ENCODE measurements at regions not wholly inside any gene's neighbourhood (a gene's known extent, or its start where the extent isn't known, plus 50 kb on each side); places are given as distances from the start of the nearest gene placed in this dataset.
"Not testable (repeated sequence)": the region's sequence is repeated elsewhere in the genome, so short reads cannot be mapped to it uniquely, and the experiment has no call there.

DNA sequence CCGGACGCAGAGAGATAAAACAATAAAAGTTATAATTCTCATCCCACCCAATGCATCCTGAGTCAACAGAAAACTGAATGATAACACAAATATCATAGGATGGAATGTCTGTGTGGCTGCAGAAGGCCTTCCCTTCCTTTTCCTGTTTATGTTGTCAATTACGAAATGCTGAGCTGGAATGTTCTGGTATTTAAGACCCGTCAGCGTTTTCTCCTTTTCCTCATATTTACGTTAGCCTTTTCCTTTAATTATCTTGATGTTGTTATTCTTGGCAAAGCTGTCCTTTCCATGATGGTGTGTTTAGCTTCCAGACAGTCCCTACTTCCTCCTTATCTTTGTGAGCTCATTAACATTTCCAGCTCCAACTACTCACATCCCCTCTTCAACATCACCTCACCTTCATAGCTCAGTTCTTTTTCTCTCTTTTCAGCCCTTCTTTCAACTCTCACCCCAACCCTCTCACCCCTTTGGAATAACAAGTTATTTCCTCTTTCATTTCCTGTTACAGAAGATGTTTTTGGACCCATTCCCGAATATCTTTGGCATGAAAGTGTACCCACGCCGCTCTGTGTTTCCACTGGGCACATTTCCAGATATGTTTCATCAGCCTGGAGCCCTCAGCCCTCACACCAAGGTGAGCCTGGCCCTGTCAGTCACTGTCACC, 221.6 kb downstream of the NR2F1-AS1 start:
- intact Hi-C loops (cut with micrococcal nuclease) = no loop called here
- H3K4me1 Mint-ChIP-seq = no peaks in the 10 kb centered on the region

DNA sequence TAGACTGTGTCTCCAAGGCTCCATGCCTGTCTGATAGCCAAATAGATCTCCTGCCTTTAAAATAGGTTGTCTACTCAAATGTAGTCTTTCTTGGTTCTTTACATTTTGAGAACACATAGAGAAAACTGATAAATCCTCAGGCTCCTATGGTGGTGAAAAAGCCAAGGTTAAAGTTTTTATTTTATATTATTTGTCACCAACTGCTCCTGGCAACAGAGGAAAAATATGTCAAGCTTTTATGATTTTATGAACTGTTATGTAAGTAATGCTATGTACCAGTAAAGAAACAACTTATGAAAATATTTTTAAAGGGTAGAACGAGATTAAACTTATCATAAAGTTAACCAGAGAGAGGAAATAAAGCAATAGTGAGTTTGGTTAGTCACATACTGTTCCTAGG, 222.8 kb downstream of the NR2F1-AS1 start:
- Mint-ChIP-seq H3K27ac (no peak overlapping the region), H3K4me3 (no peak overlapping the region), H3K9me3 (no peaks in the 10 kb centered on the region), H3K27me3 (no peaks in the 10 kb centered on the region), H3K36me3 (ENCODE audit: low read depth) (no peaks in the 10 kb centered on the region), H3K4me1 (no peaks in the 10 kb centered on the region)
- intact Hi-C loops (cut with micrococcal nuclease) = no loop called here
- no peak for DNase-seq

More for the DNA sequence above, 221.6 kb downstream of the NR2F1-AS1 start:
- no peaks in the 10 kb centered on the region for H3K36me3 Mint-ChIP-seq (ENCODE audit: low read depth)
- H3K27ac Mint-ChIP-seq = no peak overlapping the region
- H3K9me3 Mint-ChIP-seq = no peaks in the 10 kb centered on the region
- DNase-seq = no peak
- H3K4me3 Mint-ChIP-seq = no peak overlapping the region
- H3K27me3 Mint-ChIP-seq = no peaks in the 10 kb centered on the region

DNA sequence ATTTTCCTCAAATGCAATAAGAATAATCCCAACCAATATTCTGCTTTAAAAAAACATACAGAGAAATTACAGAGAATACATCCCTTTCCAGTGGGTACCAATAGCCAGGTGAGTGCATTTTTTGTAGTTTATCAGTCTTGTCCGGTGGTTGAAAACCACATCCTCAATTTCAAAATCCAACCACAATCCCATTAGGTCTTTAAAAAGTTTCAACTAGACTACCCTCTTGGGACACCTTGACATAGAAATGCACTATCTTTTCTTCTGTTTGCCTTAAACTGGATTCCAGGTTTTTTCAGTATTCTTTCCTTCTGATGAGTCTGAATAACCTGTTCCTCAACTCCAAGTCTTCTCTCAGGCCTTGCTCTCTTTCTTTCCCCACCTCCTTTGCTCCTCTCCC, 223.3 kb downstream of the NR2F1-AS1 start:
- Mint-ChIP-seq H3K36me3 (ENCODE audit: low read depth) (no peaks in the 10 kb centered on the region), H3K27me3 (no peaks in the 10 kb centered on the region), H3K4me1 (no peaks in the 10 kb centered on the region), H3K4me3 (no peak overlapping the region), H3K9me3 (no peaks in the 10 kb centered on the region), H3K27ac (no peak overlapping the region)
- DNase-seq = no peak
- intact Hi-C loops (cut with micrococcal nuclease) = no loop called here

DNA sequence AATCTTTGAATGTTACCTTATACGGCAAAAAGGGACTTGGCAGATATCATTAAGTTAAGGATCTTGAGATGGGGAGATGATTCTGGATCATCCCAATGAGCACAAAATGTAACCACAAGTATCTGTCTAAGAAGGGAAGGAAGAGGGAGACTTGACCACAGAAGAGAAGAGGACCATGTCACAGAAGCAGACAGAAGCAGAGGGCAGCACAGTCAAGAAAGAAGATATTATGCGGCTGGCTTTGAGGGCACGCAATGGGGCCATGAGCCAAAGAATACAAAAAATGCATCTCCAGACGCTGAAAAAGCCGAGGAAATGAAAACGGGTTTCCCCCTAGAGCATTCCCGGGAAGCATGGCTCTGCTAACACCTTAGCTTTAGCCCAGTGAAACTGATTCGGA, 225.3 kb downstream of the NR2F1-AS1 start:
- Mint-ChIP-seq H3K27ac (no peak overlapping the region), H3K36me3 (ENCODE audit: low read depth) (no peaks in the 10 kb centered on the region), H3K27me3 (no peaks in the 10 kb centered on the region), H3K4me1 (no peaks in the 10 kb centered on the region), H3K9me3 (no peaks in the 10 kb centered on the region), H3K4me3 (no peak overlapping the region)
- DNase-seq = no peak
- intact Hi-C loops (cut with micrococcal nuclease) = no loop called here

DNA sequence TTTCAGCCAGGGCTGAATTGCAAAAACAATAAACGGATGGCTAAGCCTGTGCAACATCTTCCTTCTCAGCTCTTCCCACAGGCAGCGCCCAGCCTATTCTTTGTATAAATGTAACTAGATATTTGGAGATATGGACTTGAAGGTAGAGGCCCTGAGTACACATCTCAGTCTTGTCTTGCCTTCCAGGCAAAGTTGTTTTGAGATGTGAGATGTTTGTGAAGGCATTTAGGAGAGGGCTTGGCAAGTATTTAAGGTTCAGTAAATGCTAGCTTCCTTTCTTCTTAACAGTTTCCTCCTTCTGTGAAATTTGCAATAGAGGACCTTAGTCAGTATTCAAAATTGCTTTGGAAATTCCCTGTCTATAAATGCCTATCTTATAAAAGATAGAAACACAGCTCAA, 228.8 kb downstream of the NR2F1-AS1 start:
- Mint-ChIP-seq H3K9me3 (peaks cover 4% of the 10 kb centered on the region), H3K27me3 (no peaks in the 10 kb centered on the region), H3K4me3 (no peak overlapping the region), H3K4me1 (no peaks in the 10 kb centered on the region), H3K27ac (no peak overlapping the region), H3K36me3 (ENCODE audit: low read depth) (no peaks in the 10 kb centered on the region)
- intact Hi-C loops (cut with micrococcal nuclease) = no loop called here
- no peak for DNase-seq

DNA sequence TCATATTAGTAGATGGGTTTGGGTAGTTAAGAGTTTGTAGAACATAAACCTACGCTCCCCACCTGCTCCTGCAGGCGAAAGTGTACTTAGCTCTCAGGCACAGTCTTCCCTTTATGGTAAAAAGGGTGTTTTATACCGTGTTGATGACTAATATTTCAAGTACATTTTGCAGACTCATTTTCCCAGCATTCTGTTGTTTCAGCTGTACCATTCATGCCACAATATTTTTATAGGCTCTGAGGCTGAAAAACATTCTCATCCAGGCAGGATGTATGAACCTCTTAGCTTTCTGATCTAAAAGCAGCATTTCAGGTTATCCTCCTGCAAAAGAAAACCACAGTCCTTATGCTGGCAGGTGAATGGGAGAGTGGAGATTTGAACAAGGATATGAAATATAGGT, 231.4 kb downstream of the NR2F1-AS1 start:
- intact Hi-C loops (cut with micrococcal nuclease) = no loop called here
- Mint-ChIP-seq H3K27me3 (no peaks in the 10 kb centered on the region), H3K9me3 (peaks cover 9% of the 10 kb centered on the region), H3K4me3 (no peak overlapping the region), H3K36me3 (ENCODE audit: low read depth) (no peaks in the 10 kb centered on the region), H3K4me1 (no peaks in the 10 kb centered on the region), H3K27ac (no peak overlapping the region)
- DNase-seq = no peak

DNA sequence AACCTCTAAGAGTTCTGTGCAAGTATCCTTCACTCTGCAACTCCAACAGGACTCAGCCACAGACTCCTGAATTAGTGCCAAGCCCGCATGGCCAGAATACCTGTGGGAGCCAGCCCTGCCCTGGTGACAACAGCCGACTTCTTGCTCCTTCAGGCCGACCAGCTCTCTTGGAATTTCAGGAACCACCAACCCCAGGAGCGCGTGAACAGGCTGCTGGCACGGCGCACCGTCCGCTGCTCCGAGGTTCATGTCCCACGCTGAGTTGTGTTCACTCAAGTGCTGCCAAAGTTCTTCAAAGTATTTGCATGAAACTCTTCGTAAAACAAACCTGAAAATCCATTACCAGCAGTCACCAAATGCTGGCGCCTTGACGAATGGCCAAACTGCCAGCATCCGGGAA, 232.8 kb downstream of the NR2F1-AS1 start:
- intact Hi-C loops (cut with micrococcal nuclease) = no loop called here
- H3K4me1 Mint-ChIP-seq = no peaks in the 10 kb centered on the region
- no peak overlapping the region for H3K27ac Mint-ChIP-seq
- H3K36me3 Mint-ChIP-seq (ENCODE audit: low read depth) = no peaks in the 10 kb centered on the region
- peaks cover 9% of the 10 kb centered on the region for H3K9me3 Mint-ChIP-seq
- no peak overlapping the region for H3K4me3 Mint-ChIP-seq
- DNase-seq = no peak
- H3K27me3 Mint-ChIP-seq = no peaks in the 10 kb centered on the region

DNA sequence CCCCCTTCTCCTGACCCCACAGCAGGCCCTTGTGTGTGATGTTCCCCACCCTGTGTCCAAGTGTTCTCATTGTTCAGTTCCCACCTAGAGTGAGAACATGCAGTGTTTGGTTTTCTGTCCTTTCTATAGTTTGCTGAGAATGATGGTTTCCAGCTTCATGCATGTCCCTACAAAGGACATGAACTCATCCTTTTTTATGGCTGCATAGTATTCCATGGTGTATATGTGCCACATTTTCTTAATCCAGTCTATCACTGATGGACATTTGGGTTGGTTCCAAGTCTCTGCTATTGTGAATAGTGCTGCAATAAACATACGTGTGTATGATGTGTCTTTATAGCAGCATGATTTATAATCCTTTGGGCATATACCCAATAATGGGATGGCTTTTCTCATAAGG, 234.2 kb downstream of the NR2F1-AS1 start:
- intact Hi-C loops (cut with micrococcal nuclease) = not testable (repeated sequence)

DNA sequence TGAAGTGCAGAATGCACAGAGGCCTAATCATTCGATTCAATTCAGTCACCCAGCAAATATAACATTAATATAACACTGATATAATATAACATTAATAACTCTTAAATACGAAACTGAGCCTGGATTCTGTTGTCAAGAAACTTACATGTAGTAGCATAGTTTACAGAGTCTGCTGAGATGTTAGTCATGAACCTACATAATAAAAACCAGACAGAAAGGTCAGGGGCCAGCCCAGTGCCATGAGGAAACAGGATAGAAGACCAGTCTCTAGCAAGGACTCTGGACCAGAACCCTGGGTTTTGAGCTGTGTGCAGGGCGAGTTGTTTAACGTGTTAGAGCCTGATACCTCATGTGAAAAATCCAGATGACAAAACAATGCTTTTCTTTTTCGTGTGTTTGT, 234.7 kb downstream of the NR2F1-AS1 start:
- no peaks in the 10 kb centered on the region for H3K4me1 Mint-ChIP-seq
- DNase-seq = no peak
- H3K27me3 Mint-ChIP-seq = no peaks in the 10 kb centered on the region
- no peaks in the 10 kb centered on the region for H3K36me3 Mint-ChIP-seq (ENCODE audit: low read depth)
- no peak overlapping the region for H3K27ac Mint-ChIP-seq
- intact Hi-C loops (cut with micrococcal nuclease) = no loop called here
- H3K9me3 Mint-ChIP-seq = peaks cover 9% of the 10 kb centered on the region
- H3K4me3 Mint-ChIP-seq = no peak overlapping the region

More for the DNA sequence above, 234.2 kb downstream of the NR2F1-AS1 start:
- not testable (repeated sequence) for H3K27ac Mint-ChIP-seq; H3K4me1 Mint-ChIP-seq; H3K36me3 Mint-ChIP-seq (ENCODE audit: low read depth); H3K27me3 Mint-ChIP-seq; DNase-seq; H3K9me3 Mint-ChIP-seq; H3K4me3 Mint-ChIP-seq

DNA sequence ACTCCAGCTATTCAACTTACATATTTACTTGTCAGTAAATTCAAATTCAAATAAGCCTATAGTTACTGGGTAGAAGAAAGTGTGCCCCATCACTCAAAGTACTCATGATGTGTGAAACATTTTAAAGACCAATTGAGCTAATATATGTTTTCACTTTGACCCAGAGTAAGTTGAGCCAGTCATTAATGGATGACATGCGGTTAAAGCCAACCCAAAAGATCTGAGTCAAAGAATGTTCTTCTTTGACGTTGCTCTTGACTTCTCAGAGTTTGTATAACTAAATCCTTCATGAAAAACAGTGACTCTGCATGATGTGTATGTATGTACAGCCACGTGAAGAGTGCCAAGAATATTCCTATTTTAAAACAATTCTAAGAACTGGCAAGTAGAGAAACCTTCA, 237.4 kb downstream of the NR2F1-AS1 start:
- H3K9me3 Mint-ChIP-seq = peaks cover 5% of the 10 kb centered on the region
- no peak for DNase-seq
- H3K4me3 Mint-ChIP-seq = no peak overlapping the region
- no peak overlapping the region for H3K27ac Mint-ChIP-seq
- H3K27me3 Mint-ChIP-seq = no peaks in the 10 kb centered on the region
- H3K36me3 Mint-ChIP-seq (ENCODE audit: low read depth) = no peaks in the 10 kb centered on the region
- intact Hi-C loops (cut with micrococcal nuclease) = no loop called here
- no peaks in the 10 kb centered on the region for H3K4me1 Mint-ChIP-seq

DNA sequence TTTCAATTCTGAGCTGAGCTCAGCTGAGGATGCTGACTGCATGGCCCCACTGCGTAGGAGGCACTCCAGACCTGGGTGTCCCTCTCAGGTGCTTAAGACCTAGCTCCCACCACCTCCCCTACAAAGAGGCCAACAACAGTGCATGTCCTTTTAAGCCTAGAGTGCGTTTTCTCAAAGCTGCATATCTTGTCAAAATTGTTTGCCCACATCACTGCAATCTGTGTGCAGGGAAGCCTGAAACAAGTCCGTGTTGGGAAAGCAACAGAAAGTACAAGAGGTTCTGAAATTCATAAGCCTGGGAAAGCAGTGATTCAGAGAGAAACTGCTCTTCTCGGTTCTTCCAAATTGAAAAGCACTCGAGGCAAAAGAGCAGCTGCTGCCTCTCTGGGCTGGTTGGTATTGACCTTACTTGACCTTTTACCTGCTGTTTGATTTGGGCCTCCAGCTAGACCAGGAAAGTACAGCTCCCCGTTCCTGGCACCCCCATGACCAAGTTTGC, 238.4 kb downstream of the NR2F1-AS1 start:
- intact Hi-C loops (cut with micrococcal nuclease) = no loop called here

DNA sequence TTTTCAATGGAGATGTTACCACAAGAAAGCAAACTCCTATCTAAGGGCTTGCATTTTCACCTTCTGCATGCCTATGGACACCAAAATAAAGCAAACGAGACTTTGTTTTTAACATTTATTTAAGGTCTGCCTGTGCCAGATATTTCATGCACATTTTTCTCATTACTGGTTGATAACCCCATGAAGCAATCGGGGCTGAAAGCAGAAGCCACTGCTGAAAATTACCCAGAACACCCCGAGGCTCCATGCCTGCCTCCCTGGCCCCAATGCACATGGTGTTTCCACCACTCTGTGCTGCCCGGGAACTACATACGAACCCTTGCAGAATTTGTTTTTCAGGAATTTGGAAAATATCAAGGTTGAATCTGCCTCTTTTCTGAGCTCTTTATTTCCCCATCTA, 240.1 kb downstream of the NR2F1-AS1 start:
- Mint-ChIP-seq H3K4me3 (no peak overlapping the region), H3K4me1 (no peaks in the 10 kb centered on the region), H3K9me3 (no peaks in the 10 kb centered on the region), H3K27me3 (no peaks in the 10 kb centered on the region), H3K27ac (no peak overlapping the region), H3K36me3 (ENCODE audit: low read depth) (no peaks in the 10 kb centered on the region)
- intact Hi-C loops (cut with micrococcal nuclease) = no loop called here
- no peak for DNase-seq

More for the DNA sequence above, 238.4 kb downstream of the NR2F1-AS1 start:
- Mint-ChIP-seq H3K27me3 (no peaks in the 10 kb centered on the region), H3K4me3 (no peak overlapping the region), H3K36me3 (ENCODE audit: low read depth) (no peaks in the 10 kb centered on the region), H3K9me3 (peaks cover 5% of the 10 kb centered on the region), H3K27ac (no peak overlapping the region), H3K4me1 (no peaks in the 10 kb centered on the region)
- no peak for DNase-seq

DNA sequence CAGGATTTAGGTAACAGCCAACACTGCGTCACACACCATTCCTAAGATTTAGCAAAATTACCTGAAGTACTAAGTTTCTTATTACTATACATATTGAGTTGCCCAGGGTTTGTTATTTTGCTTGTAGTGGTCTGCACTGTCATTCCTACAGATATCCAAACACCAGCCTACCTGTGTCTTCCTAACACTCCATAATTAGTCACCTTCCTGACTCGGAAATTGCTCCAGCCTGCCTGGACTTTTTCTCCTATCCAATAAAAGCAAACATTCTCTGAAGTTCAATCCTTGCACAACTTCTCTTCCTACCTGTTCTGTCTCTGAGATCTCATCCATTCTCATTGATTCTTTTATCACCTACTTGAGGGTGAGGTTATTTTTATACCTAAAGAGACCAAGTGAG, 243.9 kb downstream of the NR2F1-AS1 start:
- no peak for DNase-seq
- Mint-ChIP-seq H3K27ac (no peak overlapping the region), H3K4me1 (no peaks in the 10 kb centered on the region), H3K4me3 (no peak overlapping the region), H3K27me3 (no peaks in the 10 kb centered on the region), H3K9me3 (no peaks in the 10 kb centered on the region), H3K36me3 (ENCODE audit: low read depth) (no peaks in the 10 kb centered on the region)
- intact Hi-C loops (cut with micrococcal nuclease) = no loop called here

DNA sequence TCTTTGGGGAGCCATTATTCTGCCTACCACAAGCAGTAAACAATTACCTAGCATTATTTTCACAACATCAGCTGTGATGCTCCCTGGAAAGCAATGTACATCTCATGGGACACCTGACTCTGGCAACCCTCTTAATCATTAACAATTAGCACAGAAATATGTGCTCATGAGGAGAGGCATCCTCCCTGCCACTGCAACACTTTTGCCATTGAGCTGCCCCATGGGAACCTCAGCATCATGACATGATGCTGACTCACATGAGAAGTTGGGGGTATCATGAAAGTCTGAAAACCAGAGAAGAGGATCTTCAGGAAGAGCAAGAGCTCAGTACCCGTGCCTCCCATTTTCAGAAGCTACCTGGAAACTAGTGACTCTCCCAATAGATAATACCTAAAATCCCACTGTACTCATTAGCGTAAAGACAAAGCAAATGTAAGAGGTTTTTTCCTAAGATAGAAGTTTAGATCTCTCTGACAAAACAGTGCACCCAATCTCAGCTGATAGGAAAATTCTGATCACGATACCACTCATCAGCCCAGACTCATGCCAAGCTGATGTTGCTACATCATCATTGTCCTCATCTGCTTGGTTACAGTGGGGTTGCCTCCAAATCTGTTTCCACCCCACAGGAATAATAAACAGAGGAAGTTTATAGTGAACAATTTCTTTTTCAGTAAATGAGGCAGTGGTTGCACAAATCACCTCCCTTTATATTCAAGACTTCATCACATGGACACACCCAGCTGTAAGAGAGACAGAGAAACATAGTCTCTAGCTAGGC, 244.5 kb downstream of the NR2F1-AS1 start:
- H3K27me3 Mint-ChIP-seq = no peaks in the 10 kb centered on the region
- H3K4me3 Mint-ChIP-seq = no peak overlapping the region
- DNase-seq = no peak
- no peaks in the 10 kb centered on the region for H3K36me3 Mint-ChIP-seq (ENCODE audit: low read depth)
- no peaks in the 10 kb centered on the region for H3K4me1 Mint-ChIP-seq
- intact Hi-C loops (cut with micrococcal nuclease) = no loop called here
- no peak overlapping the region for H3K27ac Mint-ChIP-seq
- H3K9me3 Mint-ChIP-seq = no peaks in the 10 kb centered on the region

Data from activated CD4-positive, alpha-beta T cell treated with anti-CD3 and anti-CD28 coated beads, Interleukin-2, amount 10 ng/mL, durations not matched to agents 24 days and 14 days (primary cell).